Activated CD4-positive, alpha-beta T cell treated with anti-CD3 and anti-CD28 coated beads, Interleukin-2, amount 10 ng/mL, durations not matched to agents 24 days and 14 days (primary cell): ENCODE measurements at regions not wholly inside any gene's neighbourhood (a gene's known extent, or its start where the extent isn't known, plus 50 kb on each side); places are given as distances from the start of the nearest gene placed in this dataset.
"Not testable (repeated sequence)": the region's sequence is repeated elsewhere in the genome, so short reads cannot be mapped to it uniquely, and the experiment has no call there.

Source experiments
- DNase-seq: peaks from one replicate; pipeline ENCODE4 v3.0.0; 2022
- H3K27ac Mint-ChIP-seq: one replicate; pipeline ENCODE4 v1.8.0; 2022; ENCODE audit warnings: mild to moderate bottlenecking, mixed read lengths
- H3K27me3 Mint-ChIP-seq: one replicate; pipeline ENCODE4 v1.8.0; 2022; ENCODE audit warnings: mixed read lengths
- H3K36me3 Mint-ChIP-seq: one replicate; pipeline ENCODE4 v1.8.0; 2022; ENCODE audit warnings: low read depth, mild to moderate bottlenecking, mixed read lengths
- H3K4me1 Mint-ChIP-seq: one replicate; pipeline ENCODE4 v1.8.0; 2021; ENCODE audit warnings: mixed read lengths
- H3K4me3 Mint-ChIP-seq: one replicate; pipeline ENCODE4 v1.8.0; 2022; ENCODE audit warnings: mild to moderate bottlenecking, moderate library complexity, mixed read lengths
- H3K9me3 Mint-ChIP-seq: one replicate; pipeline ENCODE4 v1.8.0; 2021; ENCODE audit warnings: mixed read lengths
- intact Hi-C: fragments of 100-400 bp; cut with micrococcal nuclease; formaldehyde crosslinking; loops from one replicate; pipeline ENCODE4 v1.15.1; 2023

DNA sequence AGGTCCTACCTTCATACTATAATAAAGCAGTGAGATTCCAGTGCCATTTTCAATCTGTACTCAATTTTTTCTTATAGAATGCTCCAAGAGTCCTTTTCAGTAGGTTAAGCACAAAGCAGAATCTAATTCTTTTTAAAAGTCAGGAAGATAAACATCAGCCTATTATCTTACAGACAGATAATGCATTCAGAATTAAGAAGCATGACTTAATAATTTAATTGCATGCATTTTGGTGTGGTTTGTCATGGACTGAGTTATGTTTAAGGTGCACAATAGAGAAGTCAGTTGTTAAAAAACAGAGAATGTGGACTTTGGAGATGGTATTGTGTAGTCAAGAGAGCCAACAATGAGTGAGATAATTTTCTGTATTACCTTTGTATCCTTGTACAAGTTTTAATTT lies 1656.3 kb upstream of the LRRTM3 start:
- H3K36me3 Mint-ChIP-seq, H3K9me3 Mint-ChIP-seq, DNase-seq, H3K27ac Mint-ChIP-seq, intact Hi-C loops, H3K4me3 Mint-ChIP-seq, H3K27me3 Mint-ChIP-seq, H3K4me1 Mint-ChIP-seq: not testable (repeated sequence)

DNA sequence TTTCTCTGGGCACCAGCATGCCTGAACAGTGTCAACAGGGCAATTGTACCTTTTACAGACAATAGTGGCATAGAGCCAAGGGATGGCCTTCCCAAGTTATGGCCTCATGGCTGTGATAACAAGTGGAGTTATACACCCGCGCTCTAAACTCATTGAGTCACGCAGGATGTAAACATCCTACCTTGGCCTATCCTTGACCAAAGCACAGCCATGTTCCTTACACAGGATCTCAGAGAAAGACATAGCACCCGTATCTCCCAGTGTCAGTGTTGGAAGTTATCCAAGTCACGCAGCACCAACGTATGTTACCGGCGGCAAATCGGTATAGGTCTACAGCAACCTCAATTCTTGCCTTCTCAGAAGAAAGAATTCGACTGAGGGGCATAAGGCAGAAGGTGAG lies 1654.9 kb upstream of the LRRTM3 start:
- H3K27ac Mint-ChIP-seq = no peak overlapping the region
- H3K9me3 Mint-ChIP-seq = no peaks in the 10 kb centered on the region
- H3K36me3 Mint-ChIP-seq = no peaks in the 10 kb centered on the region
- H3K27me3 Mint-ChIP-seq = no peaks in the 10 kb centered on the region
- no peak overlapping the region for H3K4me3 Mint-ChIP-seq
- DNase-seq = no peak
- intact Hi-C loops = no loop called here
- H3K4me1 Mint-ChIP-seq = no peaks in the 10 kb centered on the region

DNA sequence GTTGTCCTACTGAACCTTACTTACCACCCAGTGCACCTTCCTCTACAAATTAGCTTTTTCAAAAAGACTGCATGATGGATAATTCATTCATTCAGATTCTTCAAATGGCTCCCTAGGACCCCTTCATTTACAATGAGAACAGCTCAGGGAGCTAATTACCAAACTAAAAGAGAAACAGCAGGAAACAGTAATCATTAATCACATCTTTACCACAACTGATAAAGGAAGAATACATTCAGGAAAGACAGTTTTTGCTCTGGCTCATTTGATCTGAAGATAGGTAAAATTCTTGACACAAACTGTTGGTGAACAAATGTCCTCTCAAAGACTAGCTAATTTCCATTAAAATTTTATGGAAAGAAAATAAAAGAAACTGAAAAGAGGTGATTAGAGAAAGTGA lies 1652.7 kb upstream of the LRRTM3 start:
- H3K27me3 Mint-ChIP-seq = no peaks in the 10 kb centered on the region

DNA sequence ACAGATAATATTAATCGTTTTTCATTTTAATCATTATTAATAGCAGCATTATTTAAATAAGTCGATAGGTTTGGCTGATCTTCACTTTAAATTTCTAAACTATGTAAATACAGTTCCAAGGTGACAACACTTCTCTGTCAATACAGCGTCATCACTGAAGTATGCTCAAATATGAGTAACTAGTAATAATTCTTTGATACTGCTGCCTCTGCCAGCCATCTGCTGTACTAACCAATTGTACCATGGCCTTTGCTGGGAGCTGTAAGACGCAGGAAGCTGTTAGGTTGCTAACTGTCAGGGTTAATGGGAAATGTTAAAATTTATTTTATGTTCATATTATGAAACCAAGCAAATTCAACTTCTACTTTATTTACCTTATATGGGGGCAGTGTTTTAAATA lies 1650.5 kb upstream of the LRRTM3 start:
- no peaks in the 10 kb centered on the region for H3K9me3 Mint-ChIP-seq
- no peak overlapping the region for H3K27ac Mint-ChIP-seq
- no peaks in the 10 kb centered on the region for H3K36me3 Mint-ChIP-seq
- H3K4me3 Mint-ChIP-seq = no peak overlapping the region
- H3K27me3 Mint-ChIP-seq = no peaks in the 10 kb centered on the region
- no peak for DNase-seq
- intact Hi-C loops = no loop called here
- no peaks in the 10 kb centered on the region for H3K4me1 Mint-ChIP-seq

More for the DNA sequence above, 1652.7 kb upstream of the LRRTM3 start:
- Mint-ChIP-seq H3K36me3 (no peaks in the 10 kb centered on the region), H3K4me1 (no peaks in the 10 kb centered on the region), H3K27ac (no peak overlapping the region), H3K4me3 (no peak overlapping the region), H3K9me3 (no peaks in the 10 kb centered on the region)
- intact Hi-C loops = no loop called here
- no peak for DNase-seq

DNA sequence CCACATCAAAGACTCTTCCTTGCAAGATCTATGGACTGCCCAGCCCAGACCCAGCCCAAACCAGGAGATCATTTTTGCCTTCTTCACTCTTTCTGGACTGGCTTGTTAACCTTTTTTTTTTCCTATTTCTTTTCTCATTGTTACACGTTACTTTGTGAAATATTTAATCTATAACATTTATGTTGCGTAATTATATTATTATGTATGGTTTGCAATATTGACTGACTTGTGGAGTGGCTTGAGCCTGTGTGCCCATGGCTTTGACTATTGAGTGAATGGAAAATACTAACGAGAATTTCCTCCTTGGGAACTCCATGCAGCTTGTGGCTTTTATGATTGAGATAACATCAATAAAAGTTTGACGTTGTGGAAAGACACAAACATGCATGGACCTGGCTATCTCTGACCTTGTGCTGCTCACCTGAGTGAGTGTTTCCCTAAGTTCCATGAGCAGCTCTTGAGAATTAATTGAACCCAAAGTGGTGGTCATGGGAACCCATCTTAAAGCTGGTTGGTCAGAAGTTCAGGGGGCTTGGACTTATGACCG lies 1641.3 kb upstream of the LRRTM3 start:
- Mint-ChIP-seq H3K27ac (no peak overlapping the region), H3K9me3 (peaks cover 9% of the 10 kb centered on the region), H3K4me1 (no peaks in the 10 kb centered on the region), H3K4me3 (no peak overlapping the region), H3K27me3 (no peaks in the 10 kb centered on the region), H3K36me3 (no peaks in the 10 kb centered on the region)
- no peak for DNase-seq
- intact Hi-C loops = no loop called here

DNA sequence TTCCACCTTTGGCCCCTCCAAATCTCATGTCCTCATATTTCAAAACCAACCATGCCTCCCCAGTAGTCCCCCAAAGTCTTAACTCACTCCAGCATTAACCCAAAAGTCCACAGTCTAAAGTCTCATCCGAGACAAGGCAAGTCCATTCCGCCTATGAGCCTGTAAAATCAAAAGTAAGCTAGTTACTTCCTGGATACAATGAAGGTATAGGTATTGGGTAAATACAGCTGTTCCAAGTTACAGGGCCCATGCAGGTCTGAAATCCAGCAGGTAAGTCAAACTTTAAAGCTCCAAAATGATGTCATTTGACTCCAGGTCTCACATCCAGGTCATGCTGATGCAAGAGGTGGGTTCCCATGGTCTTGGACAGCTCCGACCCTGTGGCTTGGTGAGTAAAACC lies 1640.1 kb upstream of the LRRTM3 start:
- intact Hi-C loops, DNase-seq, H3K9me3 Mint-ChIP-seq, H3K27me3 Mint-ChIP-seq, H3K36me3 Mint-ChIP-seq, H3K4me1 Mint-ChIP-seq, H3K27ac Mint-ChIP-seq, H3K4me3 Mint-ChIP-seq: not testable (repeated sequence)

DNA sequence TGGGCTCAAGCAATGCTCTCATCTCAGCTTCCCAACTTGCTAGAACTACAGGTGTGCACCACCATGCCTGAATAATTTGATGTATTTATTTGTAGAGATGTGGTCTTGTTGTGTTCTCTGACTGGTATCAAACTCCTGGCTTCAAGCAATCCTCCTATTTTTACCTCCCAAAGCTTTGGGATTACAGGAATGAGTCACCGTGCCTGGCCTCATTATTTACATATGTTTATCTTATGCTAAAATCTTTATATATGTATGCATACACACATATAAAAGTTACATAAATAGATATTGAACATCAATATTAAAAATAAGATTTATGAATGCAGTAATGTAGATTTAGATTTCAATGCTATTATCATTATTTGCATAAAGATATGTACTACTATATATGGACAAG lies 1634.5 kb upstream of the LRRTM3 start:
- Mint-ChIP-seq H3K4me3 (no peak overlapping the region), H3K4me1 (no peaks in the 10 kb centered on the region), H3K27me3 (no peaks in the 10 kb centered on the region), H3K27ac (no peak overlapping the region), H3K36me3 (no peaks in the 10 kb centered on the region), H3K9me3 (peaks cover 5% of the 10 kb centered on the region)
- no peak for DNase-seq
- intact Hi-C loops = no loop called here

DNA sequence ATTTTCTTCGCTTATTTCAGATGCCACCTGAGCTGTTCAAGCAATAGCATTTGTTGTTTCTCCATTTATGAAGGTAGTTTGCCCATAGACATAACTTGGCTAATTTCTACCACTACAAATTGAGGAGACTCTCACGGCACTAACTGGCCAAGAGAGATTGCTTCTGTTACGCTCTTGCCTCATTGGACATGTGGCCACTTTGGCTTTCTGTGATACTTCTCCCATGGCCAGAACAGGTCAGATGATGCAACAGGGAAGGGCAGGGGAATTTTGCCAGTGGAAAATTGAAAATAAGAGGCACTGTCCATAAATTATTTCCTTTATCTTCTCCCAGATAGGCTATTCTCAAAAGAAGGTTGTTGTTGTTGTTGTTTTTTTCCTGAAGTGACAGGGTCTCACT lies 1633.3 kb upstream of the LRRTM3 start:
- no peak for DNase-seq
- no peaks in the 10 kb centered on the region for H3K36me3 Mint-ChIP-seq
- no peak overlapping the region for H3K27ac Mint-ChIP-seq
- H3K4me1 Mint-ChIP-seq = no peaks in the 10 kb centered on the region
- intact Hi-C loops = no loop called here
- no peak overlapping the region for H3K4me3 Mint-ChIP-seq
- H3K9me3 Mint-ChIP-seq = no peaks in the 10 kb centered on the region
- no peaks in the 10 kb centered on the region for H3K27me3 Mint-ChIP-seq

DNA sequence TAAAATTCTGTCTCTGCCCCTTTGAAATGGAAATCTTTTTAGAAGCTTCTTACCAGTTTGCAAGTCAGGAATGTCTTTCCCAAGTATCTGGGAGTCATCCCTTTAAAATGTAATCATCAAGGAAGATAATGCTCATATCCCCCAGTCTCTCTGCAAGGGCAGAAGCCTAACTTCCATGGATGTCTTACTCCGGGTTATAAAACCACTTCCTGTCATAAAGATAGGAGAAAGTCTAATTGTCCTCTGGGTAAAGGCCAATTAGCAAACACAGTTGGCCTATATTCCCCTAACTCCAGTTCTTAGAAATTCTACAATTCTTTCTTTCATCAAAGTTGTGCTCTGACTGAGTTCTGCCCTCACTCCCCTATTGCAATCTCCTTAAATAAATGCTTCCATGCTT lies 1631.5 kb upstream of the LRRTM3 start:
- H3K4me3 Mint-ChIP-seq = no peak overlapping the region
- DNase-seq = no peak
- no peaks in the 10 kb centered on the region for H3K9me3 Mint-ChIP-seq
- intact Hi-C loops = no loop called here
- H3K27me3 Mint-ChIP-seq = no peaks in the 10 kb centered on the region
- H3K4me1 Mint-ChIP-seq = no peaks in the 10 kb centered on the region
- H3K36me3 Mint-ChIP-seq = no peaks in the 10 kb centered on the region
- no peak overlapping the region for H3K27ac Mint-ChIP-seq

DNA sequence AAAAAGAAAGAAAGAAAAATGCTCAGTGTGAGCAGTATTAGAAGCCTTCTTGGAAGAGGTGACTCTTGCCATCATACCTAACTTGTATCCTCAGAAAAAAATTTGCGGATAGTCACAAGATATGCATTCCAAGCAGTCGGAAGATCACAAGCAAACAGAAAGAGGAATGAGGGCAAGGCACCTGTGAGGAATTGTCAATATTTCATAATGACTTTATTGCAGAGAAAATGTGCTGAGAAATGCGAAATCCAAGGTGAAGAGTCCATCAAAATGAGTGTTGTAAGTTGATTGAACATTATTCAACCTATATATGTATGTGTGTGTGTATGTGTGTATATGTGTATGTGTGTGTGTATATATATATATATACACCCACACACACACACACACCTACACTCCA lies 1624.7 kb upstream of the LRRTM3 start:
- Mint-ChIP-seq H3K4me3 (no peak overlapping the region), H3K27me3 (no peaks in the 10 kb centered on the region), H3K4me1 (no peaks in the 10 kb centered on the region), H3K9me3 (no peaks in the 10 kb centered on the region), H3K36me3 (no peaks in the 10 kb centered on the region), H3K27ac (no peak overlapping the region)
- DNase-seq = no peak
- intact Hi-C loops = no loop called here

DNA sequence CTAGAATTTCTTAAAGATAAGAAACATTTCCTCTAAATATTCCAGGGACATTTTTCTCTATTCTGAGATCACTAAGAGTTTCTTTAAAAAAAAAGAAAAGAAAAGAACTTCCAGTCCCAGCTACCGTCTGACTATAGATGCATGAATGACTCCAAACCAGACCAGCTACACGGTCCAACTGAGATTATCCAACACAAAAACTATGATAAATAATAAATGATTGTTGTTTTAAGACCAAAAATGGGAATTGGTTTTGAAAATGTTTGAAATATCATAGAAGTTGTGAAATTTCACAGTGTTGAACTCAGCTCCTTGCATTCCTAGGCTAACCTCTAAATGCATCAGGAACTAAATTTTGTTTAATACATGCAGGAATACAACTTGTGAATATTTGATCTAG lies 1619.6 kb upstream of the LRRTM3 start:
- DNase-seq = no peak
- H3K4me3 Mint-ChIP-seq = no peak overlapping the region
- H3K4me1 Mint-ChIP-seq = no peaks in the 10 kb centered on the region
- H3K9me3 Mint-ChIP-seq = no peaks in the 10 kb centered on the region
- no peaks in the 10 kb centered on the region for H3K27me3 Mint-ChIP-seq
- intact Hi-C loops = no loop called here
- H3K36me3 Mint-ChIP-seq = no peaks in the 10 kb centered on the region
- H3K27ac Mint-ChIP-seq = no peak overlapping the region

DNA sequence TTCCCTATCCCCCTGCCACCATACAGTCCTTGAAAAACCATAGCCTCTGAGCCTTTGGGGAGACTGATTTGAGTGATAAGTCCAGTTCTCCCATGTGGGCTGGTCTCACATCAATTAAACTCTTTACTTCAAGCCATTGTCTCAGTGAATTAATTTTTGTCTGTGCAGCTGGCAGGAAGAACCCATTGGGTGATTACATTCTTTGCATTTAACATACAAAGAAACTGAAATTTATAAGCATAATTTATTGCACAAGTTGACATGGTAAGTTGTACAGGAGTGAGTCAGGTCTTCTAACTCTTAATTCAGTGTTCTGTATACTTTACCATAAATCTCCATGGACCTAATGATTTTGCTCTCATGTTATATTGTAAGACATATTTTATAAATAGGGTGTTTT lies 1613.0 kb upstream of the LRRTM3 start:
- intact Hi-C loops = no loop called here

DNA sequence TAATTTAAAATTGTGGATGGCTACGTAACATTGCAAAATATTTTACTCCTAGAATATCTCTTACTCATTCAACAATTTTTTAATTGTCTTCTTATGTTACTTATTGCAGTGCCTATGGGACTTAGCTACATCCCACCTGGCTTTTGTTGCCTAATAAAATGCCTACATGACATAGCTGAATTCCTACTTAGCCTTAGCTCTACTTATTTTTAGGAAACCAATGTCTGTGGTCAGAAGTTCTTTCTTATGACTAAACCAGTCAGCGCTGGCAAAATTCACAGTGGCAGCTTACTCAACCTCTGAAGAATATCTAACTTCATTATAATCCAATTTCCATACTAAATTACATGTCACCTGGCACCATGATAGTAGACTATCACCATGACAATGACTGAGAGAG lies 1612.4 kb upstream of the LRRTM3 start:
- intact Hi-C loops = no loop called here
- Mint-ChIP-seq H3K27me3 (no peaks in the 10 kb centered on the region), H3K27ac (no peak overlapping the region), H3K4me1 (no peaks in the 10 kb centered on the region), H3K36me3 (no peaks in the 10 kb centered on the region), H3K9me3 (no peaks in the 10 kb centered on the region), H3K4me3 (no peak overlapping the region)
- DNase-seq = no peak

More for the DNA sequence above, 1613.0 kb upstream of the LRRTM3 start:
- DNase-seq = no peak
- H3K4me1 Mint-ChIP-seq = no peaks in the 10 kb centered on the region
- H3K27ac Mint-ChIP-seq = no peak overlapping the region
- no peaks in the 10 kb centered on the region for H3K27me3 Mint-ChIP-seq
- no peak overlapping the region for H3K4me3 Mint-ChIP-seq
- H3K36me3 Mint-ChIP-seq = no peaks in the 10 kb centered on the region
- H3K9me3 Mint-ChIP-seq = no peaks in the 10 kb centered on the region

DNA sequence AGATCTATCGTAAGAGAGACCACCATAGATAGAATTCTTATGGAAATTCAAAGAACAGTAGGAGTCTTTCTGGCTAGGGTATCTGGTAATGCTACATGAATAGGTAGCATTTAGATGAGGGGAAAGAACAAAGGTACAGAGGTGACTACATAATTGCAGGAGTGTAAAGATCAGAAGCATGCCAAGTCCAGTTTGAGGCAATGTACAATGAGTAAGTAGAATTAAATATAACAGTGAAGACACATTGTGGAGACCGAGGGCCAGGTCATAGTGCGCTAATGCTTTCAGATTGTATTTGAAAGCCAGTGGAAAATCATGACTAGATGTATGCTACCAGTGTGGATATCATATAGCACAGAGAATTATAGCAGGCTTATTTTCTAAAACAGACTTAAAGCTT lies 1611.6 kb upstream of the LRRTM3 start:
- Mint-ChIP-seq H3K27me3 (no peaks in the 10 kb centered on the region), H3K36me3 (no peaks in the 10 kb centered on the region), H3K4me3 (no peak overlapping the region), H3K4me1 (no peaks in the 10 kb centered on the region), H3K9me3 (no peaks in the 10 kb centered on the region), H3K27ac (no peak overlapping the region)
- intact Hi-C loops = no loop called here
- no peak for DNase-seq

DNA sequence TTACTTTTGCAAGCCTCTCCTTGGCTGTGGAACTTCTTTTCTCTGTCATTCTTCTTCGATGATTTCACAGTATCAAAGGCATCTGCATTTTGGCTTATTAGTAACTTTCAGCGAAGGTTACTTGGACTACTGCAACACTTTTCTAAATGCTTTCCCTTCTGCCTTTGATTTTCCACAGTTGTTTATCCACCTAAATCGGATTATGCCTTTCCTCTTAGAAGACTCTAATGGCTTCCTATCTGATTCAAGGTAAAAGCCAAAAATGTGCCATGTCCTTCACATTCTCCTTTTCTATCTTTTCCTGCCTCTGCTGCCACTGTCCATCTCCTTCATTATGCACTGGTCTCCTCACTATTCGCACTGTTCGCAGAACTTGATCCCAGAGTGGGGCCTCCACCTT lies 1606.3 kb upstream of the LRRTM3 start:
- Mint-ChIP-seq H3K4me3 (no peak overlapping the region), H3K36me3 (no peaks in the 10 kb centered on the region), H3K4me1 (no peaks in the 10 kb centered on the region), H3K27ac (no peak overlapping the region), H3K27me3 (no peaks in the 10 kb centered on the region), H3K9me3 (no peaks in the 10 kb centered on the region)
- no peak for DNase-seq
- intact Hi-C loops = no loop called here
